ENCODE measurements at regions not wholly inside any gene's neighbourhood (a gene's known extent, or its start where the extent isn't known, plus 50 kb on each side); places are given as distances from the start of the nearest gene placed in this dataset.

GRCh38 chr4:188822698-188823097, 683.5 kb downstream of the TRIML1 start:
- H3K27me3 ChIP-seq, result no peaks in the 10 kb centered on the region
- H3K27ac ChIP-seq, result no peak overlapping the region
- no peak for TF ChIP-seq EP300 (IDR thresholded peaks at IDR 0.05)
- TF ChIP-seq POLR2A (IDR thresholded peaks at IDR 0.05), result no peak
- TF ChIP-seq CTCF (IDR thresholded peaks at IDR 0.05), result no peak
- DNase-seq, result no peak
- no peak overlapping the region for H3K4me3 ChIP-seq
- WGBS, 3 donors, result 67 to 80% (median 74%) methylated on average over 2 of the region's 2 CpGs
- H3K4me1 ChIP-seq (ENCODE audit: insufficient read depth), result no peaks in the 10 kb centered on the region
- no peaks in the 10 kb centered on the region for H3K36me3 ChIP-seq
- no peaks in the 10 kb centered on the region for H3K9me3 ChIP-seq
- intact Hi-C loops (cut with DNase I), result no loop called here

- intact Hi-C loops (cut with DNase I), result no loop called here
- DNase-seq, result no peak
- WGBS, 3 donors, result 91 to 95% (median 94%) methylated on average over 17 of the region's 17 CpGs
- Histone ChIP-seq H3K36me3 (no peaks in the 10 kb centered on the region), H3K4me3 (no peak overlapping the region), H3K4me1 (ENCODE audit: insufficient read depth) (no peaks in the 10 kb centered on the region), H3K9me3 (no peaks in the 10 kb centered on the region), H3K27me3 (no peaks in the 10 kb centered on the region), H3K27ac (no peak overlapping the region)
- TF ChIP-seq CTCF (IDR thresholded peaks at IDR 0.05) (no peak), POLR2A (IDR thresholded peaks at IDR 0.05) (no peak), EP300 (IDR thresholded peaks at IDR 0.05) (no peak)
Observed at GRCh38 chr4:188824553-188824952, 685.3 kb downstream of the TRIML1 start.

DNA sequence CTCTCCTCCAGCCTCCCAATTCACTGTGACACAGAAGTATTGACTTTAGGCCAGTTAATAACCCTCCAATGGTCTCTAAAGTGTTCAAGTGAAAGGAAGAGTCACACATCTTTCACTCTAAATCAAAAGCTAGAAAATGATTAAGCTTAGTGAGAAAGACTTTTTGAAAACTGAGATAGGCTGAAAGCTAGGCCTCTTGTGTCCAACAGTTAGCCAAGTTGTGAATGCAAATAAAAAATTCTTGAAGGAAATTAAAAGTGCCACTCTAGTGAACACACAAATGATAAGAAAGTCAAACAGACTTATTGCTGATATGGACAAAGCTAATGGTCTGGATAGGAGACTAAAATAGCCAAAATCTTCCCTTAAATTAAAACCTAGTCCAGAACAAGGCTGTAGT, 687.2 kb downstream of the TRIML1 start:
- Histone ChIP-seq H3K27me3 (no peaks in the 10 kb centered on the region), H3K4me1 (ENCODE audit: insufficient read depth) (no peaks in the 10 kb centered on the region), H3K9me3 (no peaks in the 10 kb centered on the region), H3K27ac (no peak overlapping the region), H3K36me3 (no peaks in the 10 kb centered on the region), H3K4me3 (no peak overlapping the region)
- TF ChIP-seq EP300 (IDR thresholded peaks at IDR 0.05) (no peak), CTCF (IDR thresholded peaks at IDR 0.05) (no peak), POLR2A (IDR thresholded peaks at IDR 0.05) (no peak)
- DNase-seq, result no peak
- intact Hi-C loops (cut with DNase I), result no loop called here

DNA sequence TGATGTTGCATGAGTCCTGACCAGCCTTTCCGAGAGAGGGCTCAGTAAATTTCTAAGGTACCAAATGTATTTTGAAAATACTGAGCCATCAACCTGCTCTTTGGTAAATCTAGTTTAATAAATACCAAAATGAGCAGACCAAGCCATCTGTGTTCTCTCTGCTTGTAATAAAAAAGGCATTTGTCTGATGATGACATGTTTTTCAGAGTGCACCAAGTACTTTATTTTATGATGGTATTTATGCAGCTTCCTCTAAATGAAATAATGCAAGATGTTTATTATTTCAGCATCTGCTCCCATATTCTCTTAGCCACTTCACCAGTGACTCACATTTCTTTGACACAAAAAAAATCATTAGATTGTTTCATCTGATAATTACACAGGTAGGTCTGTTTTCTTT, 700.5 kb downstream of the TRIML1 start:
- Histone ChIP-seq H3K4me3 (no peak overlapping the region), H3K9me3 (no peaks in the 10 kb centered on the region), H3K4me1 (ENCODE audit: insufficient read depth) (no peaks in the 10 kb centered on the region), H3K27me3 (no peaks in the 10 kb centered on the region), H3K27ac (no peak overlapping the region), H3K36me3 (no peaks in the 10 kb centered on the region)
- DNase-seq, result no peak
- 47 to 70% (median 48%) methylated on average over 1 of the region's 1 CpG for WGBS, 3 donors
- TF ChIP-seq EP300 (IDR thresholded peaks at IDR 0.05), result no peak
- intact Hi-C loops (cut with DNase I), result no loop called here

- intact Hi-C loops (cut with DNase I), result no loop called here
Observed at GRCh38 chr4:188841523-188841922, 702.3 kb downstream of the TRIML1 start.

More at GRCh38 chr4:188841523-188841922, 702.3 kb downstream of the TRIML1 start:
- Histone ChIP-seq H3K4me1 (ENCODE audit: insufficient read depth) (no peaks in the 10 kb centered on the region), H3K36me3 (no peaks in the 10 kb centered on the region), H3K27me3 (no peaks in the 10 kb centered on the region), H3K4me3 (no peak overlapping the region), H3K27ac (no peak overlapping the region), H3K9me3 (no peaks in the 10 kb centered on the region)
- 47 to 73% (median 60%) methylated on average over 11 of the region's 11 CpGs for WGBS, 3 donors
- no peak for DNase-seq
- TF ChIP-seq EP300 (IDR thresholded peaks at IDR 0.05), result no peak
- TF ChIP-seq POLR2A (IDR thresholded peaks at IDR 0.05), result no peak
- TF ChIP-seq CTCF (IDR thresholded peaks at IDR 0.05), result no peak
